ENCODE measurements at regions not wholly inside any gene's neighbourhood (a gene's known extent, or its start where the extent isn't known, plus 50 kb on each side); places are given as distances from the start of the nearest gene placed in this dataset.

- ATAC-seq (no peak), DNase-seq (no peak)
- intact Hi-C loops (cut with micrococcal nuclease): no loop called here
- Mint-ChIP-seq H3K4me1 (ENCODE audit: low read depth) (no peaks in the 10 kb centered on the region), H3K36me3 (ENCODE audit: low read depth) (no peaks in the 10 kb centered on the region), H3K9me3 (peaks cover 1% of the 10 kb centered on the region), H3K27ac (no peak overlapping the region), H3K4me3 (no peak overlapping the region), H3K27me3 (no peaks in the 10 kb centered on the region)
- TF ChIP-seq CTCF (IDR thresholded peaks at IDR 0.05): no peak
- POLR2A ChIA-PET: no interaction called here
- CTCF ChIA-PET: no interaction called here
These were observed 305.2 kb downstream of the CDH2 start for GRCh38 chr18:27871726-27872125.

- intact Hi-C loops (cut with micrococcal nuclease): no loop called here
- DNase-seq (no peak), ATAC-seq (no peak)
- H3K36me3 Mint-ChIP-seq (ENCODE audit: low read depth): no peaks in the 10 kb centered on the region
- CTCF ChIA-PET: no interaction called here
- no peak overlapping the region for H3K4me3 Mint-ChIP-seq
- peaks cover 4% of the 10 kb centered on the region for H3K9me3 Mint-ChIP-seq
- H3K27me3 Mint-ChIP-seq: no peaks in the 10 kb centered on the region
- H3K27ac Mint-ChIP-seq: no peak overlapping the region
- H3K4me1 Mint-ChIP-seq (ENCODE audit: low read depth): no peaks in the 10 kb centered on the region
- TF ChIP-seq CTCF (IDR thresholded peaks at IDR 0.05): no peak
- POLR2A ChIA-PET: no interaction called here
These were observed 307.2 kb downstream of the CDH2 start for GRCh38 chr18:27869735-27870134.

GRCh38 chr18:27865431-27865830 lies 311.5 kb downstream of the CDH2 start:
- no peak overlapping the region for H3K27ac Mint-ChIP-seq
- CTCF ChIA-PET: no interaction called here
- no peaks in the 10 kb centered on the region for H3K27me3 Mint-ChIP-seq
- no peak for DNase-seq
- H3K9me3 Mint-ChIP-seq: peaks cover 3% of the 10 kb centered on the region
- no peak for ATAC-seq
- intact Hi-C loops (cut with micrococcal nuclease): no loop called here
- POLR2A ChIA-PET: no interaction called here
- H3K4me1 Mint-ChIP-seq (ENCODE audit: low read depth): no peaks in the 10 kb centered on the region
- no peaks in the 10 kb centered on the region for H3K36me3 Mint-ChIP-seq (ENCODE audit: low read depth)
- no peak overlapping the region for H3K4me3 Mint-ChIP-seq
- TF ChIP-seq CTCF (IDR thresholded peaks at IDR 0.05): no peak

- ATAC-seq (no peak), DNase-seq (no peak)
- Mint-ChIP-seq H3K27ac (no peak overlapping the region), H3K9me3 (peaks cover 3% of the 10 kb centered on the region), H3K4me3 (no peak overlapping the region), H3K27me3 (no peaks in the 10 kb centered on the region), H3K36me3 (ENCODE audit: low read depth) (no peaks in the 10 kb centered on the region), H3K4me1 (ENCODE audit: low read depth) (no peaks in the 10 kb centered on the region)
- CTCF ChIA-PET: no interaction called here
- TF ChIP-seq CTCF (IDR thresholded peaks at IDR 0.05): no peak
- intact Hi-C loops (cut with micrococcal nuclease): no loop called here
- POLR2A ChIA-PET: no interaction called here
These were observed 313.0 kb downstream of the CDH2 start for GRCh38 chr18:27863780-27864430.

- ATAC-seq: no peak
- ChIA-PET CTCF (no interaction called here), POLR2A (no interaction called here)
- Mint-ChIP-seq H3K4me3 (no peak overlapping the region), H3K27me3 (no peaks in the 10 kb centered on the region), H3K9me3 (peaks cover 3% of the 10 kb centered on the region), H3K4me1 (ENCODE audit: low read depth) (no peaks in the 10 kb centered on the region), H3K27ac (no peak overlapping the region), H3K36me3 (ENCODE audit: low read depth) (no peaks in the 10 kb centered on the region)
- no peak for DNase-seq
- TF ChIP-seq CTCF (IDR thresholded peaks at IDR 0.05): no peak
- intact Hi-C loops (cut with micrococcal nuclease): no loop called here
These were observed 314.8 kb downstream of the CDH2 start for GRCh38 chr18:27862041-27862682.

All from activated CD8-positive, alpha-beta T cell treated with anti-CD3 and anti-CD28 coated beads for 36 hours (primary cell).